ENCODE measurements at regions not wholly inside any gene's neighbourhood (a gene's known extent, or its start where the extent isn't known, plus 50 kb on each side); places are given as distances from the start of the nearest gene placed in this dataset.
A peak's percentile ranks its signal among the peaks of the same experiment; 100 is the strongest.

GRCh38 chr13:106836186-106836802 is 268.4 kb upstream of the ARGLU1 start:
- H3K4me1 ChIP-seq (ENCODE audit: control insufficient read depth, extremely low read depth, insufficient read depth, low read length) = no peaks in the 10 kb centered on the region
- no peak overlapping the region for H3K4me2 ChIP-seq (ENCODE audit: insufficient read depth, low read length)
- H4K20me1 ChIP-seq (replicated peaks; ENCODE audit: control insufficient read depth, extremely low read depth, insufficient read depth, low read length) = no peaks in the 10 kb centered on the region
- H3K4me3 ChIP-seq (replicated peaks in 1 of 3; ENCODE audit: insufficient read depth in 1 of 3, low read depth in 1 of 3, low read length in 3 of 3) = no peak overlapping the region
- H3K36me3 ChIP-seq (ENCODE audit: control insufficient read depth in 2 of 2, extremely low read depth in 1 of 2, insufficient read depth in 2 of 2, low read length in 2 of 2) = no peaks in the 10 kb centered on the region
- CTCF ChIA-PET = no interaction called here
- no peak overlapping the region for H3K27ac ChIP-seq (ENCODE audit: insufficient read depth, low read depth, low read length)
- H3K9me3 ChIP-seq (replicated peaks; ENCODE audit: control insufficient read depth, insufficient read depth, low read length) = no peaks in the 10 kb centered on the region
- POLR2A ChIA-PET = no interaction called here
- DNase-seq (ENCODE audit: low read depth, low spot score) (no peak), FAIRE-seq (no peak)
- dilution Hi-C loops (cut with MboI; ENCODE audit: extremely low pct_ligation_motif_present, low sequenced_read_pairs) (no loop called here), intact Hi-C loops (cut with micrococcal nuclease) (no loop called here)
- no peaks in the 10 kb centered on the region for H3K27me3 ChIP-seq (ENCODE audit: control insufficient read depth in 2 of 2, insufficient read depth in 2 of 2, low read length in 2 of 2)
- no TSS peak for BruUV-seq (replicated peaks)
- no peaks in the 10 kb centered on the region for H3K79me2 ChIP-seq (ENCODE audit: control insufficient read depth, insufficient read depth, low read length)
- no peaks in the 10 kb centered on the region for H3K9me1 ChIP-seq (replicated peaks; ENCODE audit: control insufficient read depth, extremely low read depth, insufficient read depth, low read length)
- no peak for TF ChIP-seq MYC (IDR thresholded peaks at IDR 0.05; ENCODE audit: low read depth, low read length)
- no peak for TF ChIP-seq FOS (IDR thresholded peaks at IDR 0.05; ENCODE audit: borderline replicate concordance, insufficient read depth, low read length)
- no peak for TF ChIP-seq EZH2 (IDR thresholded peaks at IDR 0.05; ENCODE audit: borderline replicate concordance, low read depth, low read length, severe bottlenecking)
- peak; percentile 14 for TF ChIP-seq JUN (IDR thresholded peaks at IDR 0.05; ENCODE audit: borderline replicate concordance, insufficient read depth, insufficient read length, low read depth)
- TF ChIP-seq GATA2 (IDR thresholded peaks at IDR 0.05; ENCODE audit: insufficient read depth, insufficient read length, low read depth, low read length) = no peak
- no peak for TF ChIP-seq POLR2A (IDR thresholded peaks at IDR 0.05; ENCODE audit: low read depth, low read length)
- TF ChIP-seq POLR2AphosphoS5 (IDR thresholded peaks at IDR 0.05; ENCODE audit: insufficient read depth, low read depth, low read length) = no peak
- TF ChIP-seq, protein P1, sequence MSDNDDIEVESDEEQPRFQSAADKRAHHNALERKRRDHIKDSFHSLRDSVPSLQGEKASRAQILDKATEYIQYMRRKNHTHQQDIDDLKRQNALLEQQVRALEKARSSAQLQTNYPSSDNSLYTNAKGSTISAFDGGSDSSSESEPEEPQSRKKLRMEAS (IDR thresholded peaks at IDR 0.05; ENCODE audit: insufficient read depth, insufficient read length) = no peak
- no peak overlapping the region for H3K9ac ChIP-seq (replicated peaks; ENCODE audit: extremely low read depth, insufficient read depth, low read length)
- H2AFZ ChIP-seq (ENCODE audit: low read depth, low read length) = no peak overlapping the region

GRCh38 chr13:106835477-106835876 is 267.5 kb upstream of the ARGLU1 start:
- no peak overlapping the region for H3K4me2 ChIP-seq (ENCODE audit: insufficient read depth, low read length)
- ChIA-PET CTCF (no interaction called here), POLR2A (no interaction called here)
- H3K36me3 ChIP-seq (ENCODE audit: control insufficient read depth in 2 of 2, extremely low read depth in 1 of 2, insufficient read depth in 2 of 2, low read length in 2 of 2) = no peaks in the 10 kb centered on the region
- no peaks in the 10 kb centered on the region for H3K9me1 ChIP-seq (replicated peaks; ENCODE audit: control insufficient read depth, extremely low read depth, insufficient read depth, low read length)
- TF ChIP-seq, protein P2, sequence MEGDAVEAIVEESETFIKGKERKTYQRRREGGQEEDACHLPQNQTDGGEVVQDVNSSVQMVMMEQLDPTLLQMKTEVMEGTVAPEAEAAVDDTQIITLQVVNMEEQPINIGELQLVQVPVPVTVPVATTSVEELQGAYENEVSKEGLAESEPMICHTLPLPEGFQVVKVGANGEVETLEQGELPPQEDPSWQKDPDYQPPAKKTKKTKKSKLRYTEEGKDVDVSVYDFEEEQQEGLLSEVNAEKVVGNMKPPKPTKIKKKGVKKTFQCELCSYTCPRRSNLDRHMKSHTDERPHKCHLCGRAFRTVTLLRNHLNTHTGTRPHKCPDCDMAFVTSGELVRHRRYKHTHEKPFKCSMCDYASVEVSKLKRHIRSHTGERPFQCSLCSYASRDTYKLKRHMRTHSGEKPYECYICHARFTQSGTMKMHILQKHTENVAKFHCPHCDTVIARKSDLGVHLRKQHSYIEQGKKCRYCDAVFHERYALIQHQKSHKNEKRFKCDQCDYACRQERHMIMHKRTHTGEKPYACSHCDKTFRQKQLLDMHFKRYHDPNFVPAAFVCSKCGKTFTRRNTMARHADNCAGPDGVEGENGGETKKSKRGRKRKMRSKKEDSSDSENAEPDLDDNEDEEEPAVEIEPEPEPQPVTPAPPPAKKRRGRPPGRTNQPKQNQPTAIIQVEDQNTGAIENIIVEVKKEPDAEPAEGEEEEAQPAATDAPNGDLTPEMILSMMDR (IDR thresholded peaks at IDR 0.05; ENCODE audit: extremely low read depth in 1 of 2, insufficient read depth in 1 of 2, low read depth in 1 of 2, low read length in 2 of 2) = no peak
- TF ChIP-seq POLR2AphosphoS5 (IDR thresholded peaks at IDR 0.05; ENCODE audit: insufficient read depth, low read depth, low read length) (no peak), EZH2 (IDR thresholded peaks at IDR 0.05; ENCODE audit: borderline replicate concordance, low read depth, low read length, severe bottlenecking) (no peak), MYC (IDR thresholded peaks at IDR 0.05; ENCODE audit: low read depth, low read length) (no peak), JUN (IDR thresholded peaks at IDR 0.05; ENCODE audit: borderline replicate concordance, insufficient read depth, insufficient read length, low read depth) (no peak), POLR2A (IDR thresholded peaks at IDR 0.05; ENCODE audit: low read depth, low read length) (no peak), FOS (IDR thresholded peaks at IDR 0.05; ENCODE audit: borderline replicate concordance, insufficient read depth, low read length) (no peak), GATA2 (IDR thresholded peaks at IDR 0.05; ENCODE audit: insufficient read depth, insufficient read length, low read depth, low read length) (no peak)
- TF ChIP-seq, protein P1 (IDR thresholded peaks at IDR 0.05; ENCODE audit: insufficient read depth, insufficient read length) = no peak
- peak; percentile 2 for DNase-seq (ENCODE audit: low read depth, low spot score)
- H3K9me3 ChIP-seq (replicated peaks; ENCODE audit: control insufficient read depth, insufficient read depth, low read length) = no peaks in the 10 kb centered on the region
- H3K4me1 ChIP-seq (ENCODE audit: control insufficient read depth, extremely low read depth, insufficient read depth, low read length) = no peaks in the 10 kb centered on the region
- no peak overlapping the region for H3K9ac ChIP-seq (replicated peaks; ENCODE audit: extremely low read depth, insufficient read depth, low read length)
- H3K27ac ChIP-seq (ENCODE audit: insufficient read depth, low read depth, low read length) = no peak overlapping the region
- no peak for FAIRE-seq
- dilution Hi-C loops (cut with MboI; ENCODE audit: extremely low pct_ligation_motif_present, low sequenced_read_pairs) (no loop called here), intact Hi-C loops (cut with micrococcal nuclease) (no loop called here)
- no peak overlapping the region for H2AFZ ChIP-seq (ENCODE audit: low read depth, low read length)
- no peak overlapping the region for H3K4me3 ChIP-seq (replicated peaks in 1 of 3; ENCODE audit: insufficient read depth in 1 of 3, low read depth in 1 of 3, low read length in 3 of 3)
- no peaks in the 10 kb centered on the region for H3K27me3 ChIP-seq (ENCODE audit: control insufficient read depth in 2 of 2, insufficient read depth in 2 of 2, low read length in 2 of 2)
- H4K20me1 ChIP-seq (replicated peaks; ENCODE audit: control insufficient read depth, extremely low read depth, insufficient read depth, low read length) = no peaks in the 10 kb centered on the region
- H3K79me2 ChIP-seq (ENCODE audit: control insufficient read depth, insufficient read depth, low read length) = no peaks in the 10 kb centered on the region
- BruUV-seq (replicated peaks) = no TSS peak
